CD4-positive, alpha-beta T cell (primary cell): ENCODE measurements at regions not wholly inside any gene's neighbourhood (a gene's known extent, or its start where the extent isn't known, plus 50 kb on each side); places are given as distances from the start of the nearest gene placed in this dataset.

Experiments
- ATAC-seq: fragments of 200-7000 bp; cut with Tn5 transposase; one replicate; pipeline ENCODE4 v1.10.0; 2022; ENCODE audit warnings: mild to moderate bottlenecking; ENCODE audit not compliant: poor library complexity
- CTCF ChIA-PET: fragments of 350-600 bp; sonication (Branson Sonifier 250); formaldehyde crosslinking; loops from one replicate; lab custom pipeline; 2021; ENCODE audit warnings: antibody characterized with exemption, inconsistent platforms; lab: Charles Lee
- POLR2A ChIA-PET: fragments of 350-600 bp; sonication (Branson Sonifier 250); formaldehyde crosslinking; loops from one replicate; lab custom pipeline; 2021; ENCODE audit warnings: antibody characterized with exemption, inconsistent platforms; lab: Charles Lee
- DNase-seq, 14 experiments: peaks; one replicate each; pipeline ENCODE4 v3.0.0-alpha.2; 2013 to 2020; ENCODE audit warnings: mixed read lengths in 2 of 14
- H3K27ac ChIP-seq, 2 donors: one replicate each; pipeline versions ENCODE4 v1.5.1 to v1.7.0; 2013; ENCODE audit warnings: low read length in 2 of 2, low read depth in 1 of 2, mild to moderate bottlenecking in 1 of 2
- H3K27me3 ChIP-seq, 2 experiments: 1 replicate in 1 of 2; 2 replicates in 1 of 2; pipeline versions ENCODE4 v1.6.1 to v1.7.0; 2013; ENCODE audit warnings: low read length in 2 of 2, control low read depth in 1 of 2, mild to moderate bottlenecking in 1 of 2, moderate library complexity in 1 of 2; ENCODE audit not compliant: insufficient read depth in 2 of 2, control insufficient read depth in 1 of 2
- H3K36me3 ChIP-seq: one replicate; pipeline ENCODE4 v1.6.1; 2013; ENCODE audit warnings: low read length, control low read depth; ENCODE audit not compliant: insufficient read depth
- H3K4me1 ChIP-seq: one replicate; pipeline ENCODE4 v1.6.1; 2013; ENCODE audit warnings: low read length, control low read depth; ENCODE audit not compliant: insufficient read depth
- H3K4me3 ChIP-seq: one replicate; pipeline ENCODE4 v1.5.1; 2013; ENCODE audit warnings: mild to moderate bottlenecking, low read length, moderate library complexity
- H3K9me3 ChIP-seq, 2 experiments: 1 replicate in 1 of 2; 2 replicates in 1 of 2; pipeline versions ENCODE4 v1.6.1 to v1.7.0; 2013; ENCODE audit warnings: low read length in 2 of 2, mild to moderate bottlenecking in 2 of 2, control low read depth in 1 of 2, moderate library complexity in 1 of 2; ENCODE audit not compliant: control insufficient read depth in 1 of 2, insufficient read depth in 1 of 2
- H3K27ac Mint-ChIP-seq: one replicate; pipeline ENCODE4 v1.8.0; 2020; ENCODE audit warnings: mixed read lengths
- H3K27me3 Mint-ChIP-seq: one replicate; pipeline ENCODE4 v1.8.0; 2021; ENCODE audit warnings: mixed read lengths
- H3K36me3 Mint-ChIP-seq: one replicate; pipeline ENCODE4 v1.8.0; 2021; ENCODE audit warnings: low read depth, mixed read lengths
- H3K4me1 Mint-ChIP-seq: one replicate; pipeline ENCODE4 v1.8.0; 2021; ENCODE audit warnings: low read depth, mixed read lengths
- H3K4me3 Mint-ChIP-seq: one replicate; pipeline ENCODE4 v1.8.0; 2020; ENCODE audit warnings: mild to moderate bottlenecking, mixed read lengths
- H3K9me3 Mint-ChIP-seq: one replicate; pipeline ENCODE4 v1.8.0; 2020; ENCODE audit warnings: mixed read lengths
- CTCF ChIP-seq: fragments of 200-600 bp; IDR thresholded peaks from one replicate; pipeline ENCODE4 v1.8.0; 2022; ENCODE audit warnings: antibody characterized with exemption, mild to moderate bottlenecking
- intact Hi-C, 2 experiments: fragments of 100-400 bp; cut with DNase I in 1 of 2; cut with micrococcal nuclease in 1 of 2; formaldehyde crosslinking; loops; one replicate each; pipeline versions ENCODE4 v1.15.1 to v1.9.0; 2023 to 2025; cut with DNase I, micrococcal nuclease

GRCh38 chr11:128157423-128158298 is 429.7 kb downstream of the ETS1 start:
- Histone ChIP-seq H3K27me3 (no peaks in the 10 kb centered on the region), H3K4me1 (no peaks in the 10 kb centered on the region), H3K27ac (no peak overlapping the region), H3K9me3 (no peaks in the 10 kb centered on the region), H3K36me3 (no peaks in the 10 kb centered on the region), H3K4me3 (peak overlapping the region; percentile 37)
- intact Hi-C loops = loop anchor here (1.0 to 5.0 kb wide), 6 partner anchors 15 to 800 kb away; no protein-coding TSS in a partner anchor
- Mint-ChIP-seq H3K27me3 (no peaks in the 10 kb centered on the region), H3K36me3 (no peaks in the 10 kb centered on the region), H3K4me1 (peaks cover 8% of the 10 kb centered on the region), H3K9me3 (no peaks in the 10 kb centered on the region), H3K4me3 (peak overlapping the region; percentile 87), H3K27ac (peak overlapping the region; percentile 24)
- peak; percentile 100 for TF ChIP-seq CTCF
- peak; percentile 94 for ATAC-seq
- CTCF ChIA-PET = interaction anchor here (0.6 to 7.2 kb wide), 48 partner anchors 9 to 750 kb away, joined by 3 to 63 read pairs (median 4); no protein-coding TSS in a partner anchor
- DNase-seq = peak in 13 of 14 experiments; percentile 9 to 84 (median 41)
- POLR2A ChIA-PET = interaction anchor here (0.6 to 2.5 kb wide), 13 partner anchors 73 to 796 kb away, joined by 3 to 21 read pairs (median 4); no protein-coding TSS in a partner anchor

GRCh38 chr11:128156486-128156885 is 430.9 kb downstream of the ETS1 start:
- H3K4me1 ChIP-seq = no peaks in the 10 kb centered on the region
- no peak overlapping the region for H3K4me3 Mint-ChIP-seq
- intact Hi-C loops = loop anchor here (5.0 kb wide), 3 partner anchors 676 to 801 kb away; no protein-coding TSS in a partner anchor
- H3K27me3 ChIP-seq = no peaks in the 10 kb centered on the region
- peaks cover 8% of the 10 kb centered on the region for H3K4me1 Mint-ChIP-seq
- no peak for ATAC-seq
- ChIA-PET POLR2A (interaction anchor here (1.4 to 2.5 kb wide), 2 partner anchors 117 to 125 kb away, joined by 5 to 21 read pairs; no protein-coding TSS in a partner anchor), CTCF (interaction anchor here (1.7 to 7.2 kb wide), 6 partner anchors 14 to 674 kb away, joined by 8 to 63 read pairs (median 12); no protein-coding TSS in a partner anchor)
- H3K4me3 ChIP-seq = no peak overlapping the region
- no peaks in the 10 kb centered on the region for H3K36me3 Mint-ChIP-seq
- H3K9me3 ChIP-seq = no peaks in the 10 kb centered on the region
- no peaks in the 10 kb centered on the region for H3K9me3 Mint-ChIP-seq
- H3K27me3 Mint-ChIP-seq = no peaks in the 10 kb centered on the region
- H3K27ac Mint-ChIP-seq = no peak overlapping the region
- H3K36me3 ChIP-seq = no peaks in the 10 kb centered on the region
- no peak for TF ChIP-seq CTCF
- no peak overlapping the region for H3K27ac ChIP-seq
- DNase-seq = no peak

- no peaks in the 10 kb centered on the region for H3K27me3 Mint-ChIP-seq
- Histone ChIP-seq H3K4me1 (no peaks in the 10 kb centered on the region), H3K36me3 (no peaks in the 10 kb centered on the region), H3K27ac (no peak overlapping the region), H3K27me3 (no peaks in the 10 kb centered on the region), H3K4me3 (no peak overlapping the region), H3K9me3 (no peaks in the 10 kb centered on the region)
- TF ChIP-seq CTCF = no peak
- ChIA-PET POLR2A (no interaction called here), CTCF (interaction anchor here (3.6 kb wide), 1 partner anchor 675 kb away, joined by 23 read pairs; no protein-coding TSS in a partner anchor)
- intact Hi-C loops = loop anchor here (5.0 kb wide), 3 partner anchors 677 to 802 kb away; no protein-coding TSS in a partner anchor
- H3K4me1 Mint-ChIP-seq = peaks cover 8% of the 10 kb centered on the region
- DNase-seq (no peak), ATAC-seq (no peak)
- H3K9me3 Mint-ChIP-seq = no peaks in the 10 kb centered on the region
- no peaks in the 10 kb centered on the region for H3K36me3 Mint-ChIP-seq
- no peak overlapping the region for H3K4me3 Mint-ChIP-seq
- no peak overlapping the region for H3K27ac Mint-ChIP-seq
Observed at GRCh38 chr11:128155590-128155989, 431.8 kb downstream of the ETS1 start.
